ENCODE measurements at regions not wholly inside any gene's neighbourhood (a gene's known extent, or its start where the extent isn't known, plus 50 kb on each side); places are given as distances from the start of the nearest gene placed in this dataset.

- no peak for TF ChIP-seq POLR2AphosphoS5 (IDR thresholded peaks at IDR 0.05)
- no peak for TF ChIP-seq POLR2A (IDR thresholded peaks at IDR 0.05)
Observed at GRCh38 chr3:151541178-151541577, 80.3 kb upstream of the IGSF10 start.

Measured in prostate gland (tissue), 1 donor.